Esophagus mucosa (tissue), 1 donor: ENCODE measurements at regions not wholly inside any gene's neighbourhood (a gene's known extent, or its start where the extent isn't known, plus 50 kb on each side); places are given as distances from the start of the nearest gene placed in this dataset.

Experiments
- ATAC-seq: fragments of 200-7000 bp; cut with Tn5 transposase; one replicate; pipeline ENCODE4 v1.9.1; 2020
- donor health status: DM: yes; HTN: yes; CAD: no.

DNA sequence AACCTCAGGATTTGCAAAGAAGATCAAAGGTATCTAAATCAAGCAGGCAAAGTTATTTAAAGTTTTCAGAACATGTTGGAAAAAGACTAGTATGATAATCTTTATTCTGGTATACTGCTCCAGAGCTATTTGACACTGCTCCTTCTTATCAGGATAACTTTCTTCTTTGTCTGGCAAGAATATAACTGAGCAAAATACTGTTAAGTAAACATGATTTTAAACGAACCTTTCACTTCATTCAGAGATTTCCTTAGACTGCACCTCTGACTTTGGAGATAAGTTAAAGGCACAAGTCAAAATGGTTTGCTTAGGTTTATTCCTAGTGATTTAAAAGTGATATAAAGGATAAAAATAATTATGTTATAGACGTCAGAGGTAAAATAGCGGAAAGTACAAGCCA is 103.9 kb upstream of the CCDC190 start:
- ATAC-seq: no peak

DNA sequence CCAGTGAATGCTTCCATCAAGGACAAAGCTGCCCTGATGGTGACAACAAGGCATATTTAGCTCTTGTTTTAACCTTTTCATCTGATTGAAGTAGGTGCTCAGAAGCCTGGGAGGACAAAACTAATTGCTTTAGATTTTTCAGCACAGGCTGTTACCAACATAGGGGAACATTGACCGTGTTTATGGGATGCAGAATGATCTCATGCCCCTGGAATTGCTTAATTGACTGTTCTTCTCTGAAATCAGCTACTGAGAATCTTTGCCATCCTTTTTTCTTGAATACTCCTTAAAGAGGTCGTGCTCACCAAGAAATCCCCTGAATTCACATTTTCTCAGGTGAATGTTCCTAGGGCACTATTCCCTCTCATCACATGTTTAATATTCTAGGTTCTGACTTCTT is 95.9 kb upstream of the CCDC190 start:
- no peak for ATAC-seq

DNA sequence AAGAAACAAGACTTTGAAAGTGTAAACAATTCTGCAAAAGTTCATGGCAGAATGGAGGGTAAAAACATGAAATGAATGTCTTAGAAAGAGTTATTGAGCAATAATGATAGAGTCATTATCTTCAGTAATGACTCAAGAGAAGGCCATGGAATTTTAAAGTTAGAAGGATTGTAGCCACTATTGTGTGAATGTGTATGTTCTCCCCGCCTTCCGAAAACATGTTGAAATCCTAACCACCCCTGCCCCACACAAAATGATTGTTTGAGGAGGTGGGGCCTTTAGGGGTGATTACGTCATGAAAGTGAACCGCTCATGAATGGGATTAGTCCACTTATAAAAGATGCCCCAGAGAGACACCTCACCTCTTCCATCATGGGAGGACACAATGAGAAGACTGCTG is 93.8 kb upstream of the CCDC190 start:
- ATAC-seq: peak; percentile 46

DNA sequence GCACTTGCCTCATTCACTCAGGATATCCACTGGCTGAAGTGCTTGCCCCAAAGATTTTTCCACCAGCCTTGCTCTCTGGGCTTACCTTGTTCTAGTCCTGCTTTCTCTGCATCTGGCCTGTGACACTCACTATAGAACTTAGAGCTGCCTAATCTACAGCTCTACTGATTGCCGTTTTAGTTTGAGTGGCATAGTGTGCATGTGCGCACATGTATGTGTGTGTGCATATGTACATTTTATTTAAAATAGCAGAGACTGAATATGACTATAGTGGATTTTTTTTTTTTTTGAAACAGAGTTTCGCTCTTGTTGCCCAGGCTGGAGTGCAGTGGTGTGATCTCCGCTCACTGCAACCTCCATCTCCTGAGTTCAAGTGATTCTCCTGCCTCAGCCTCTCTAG is 92.0 kb upstream of the CCDC190 start:
- ATAC-seq: no peak

- ATAC-seq: peak; percentile 56
Measured at GRCh38 chr1:162951553-162952315, 90.8 kb upstream of the CCDC190 start.

GRCh38 chr1:162950187-162950586 is 89.2 kb upstream of the CCDC190 start:
- ATAC-seq: no peak

GRCh38 chr1:162946701-162947100 is 85.7 kb upstream of the CCDC190 start:
- no peak for ATAC-seq

DNA sequence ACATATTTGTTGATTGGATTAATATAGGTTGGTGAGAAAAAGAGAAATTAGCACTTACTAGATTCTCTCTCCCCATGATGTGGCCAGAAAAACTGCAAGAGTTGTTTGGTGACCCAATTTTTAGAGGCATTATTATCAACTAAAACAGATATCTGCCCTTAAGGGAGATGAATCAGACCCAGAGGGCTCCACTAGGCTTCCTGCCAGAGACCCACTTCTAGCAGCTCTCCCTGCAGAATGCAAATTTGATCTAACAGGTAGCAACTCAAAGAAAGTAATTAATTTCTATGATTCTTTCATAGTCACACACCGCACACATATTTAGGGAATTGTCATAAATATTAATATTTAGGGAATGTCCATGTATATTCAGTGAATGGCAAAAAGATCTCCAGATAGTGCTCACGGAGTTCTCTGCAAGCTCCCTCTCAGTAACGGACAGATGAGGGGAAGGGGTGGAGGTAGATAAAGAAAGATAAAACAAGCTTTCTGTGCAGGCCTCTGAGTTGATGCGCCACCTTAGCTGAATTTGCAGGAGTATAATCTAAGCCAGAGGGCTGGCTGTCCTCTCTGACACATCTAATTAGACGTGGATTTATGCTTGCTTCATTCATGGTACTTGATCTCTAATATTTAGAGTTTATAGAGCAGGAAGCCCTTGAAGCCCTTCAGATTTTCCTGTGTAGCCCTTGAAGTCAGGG is 84.1 kb upstream of the CCDC190 start:
- no peak for ATAC-seq

DNA sequence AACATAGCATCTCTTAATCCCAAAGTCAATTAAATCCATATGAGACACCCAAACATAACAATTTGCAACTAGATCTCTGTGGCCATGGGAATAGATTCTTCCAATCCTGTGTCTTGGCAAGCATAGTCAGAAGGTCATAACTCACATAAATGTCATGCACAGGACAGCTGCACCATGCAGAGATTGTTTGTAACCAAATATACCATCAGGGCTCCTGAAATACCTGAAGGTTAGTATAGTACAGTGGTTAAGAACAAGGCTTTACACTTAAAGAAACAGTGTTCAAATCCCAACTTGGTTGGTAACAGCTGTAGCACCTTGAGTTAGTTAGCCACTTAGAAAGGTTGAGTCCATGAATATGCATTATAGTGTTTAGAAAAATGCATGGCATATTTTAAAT is 82.6 kb upstream of the CCDC190 start:
- peak; percentile 71 for ATAC-seq

DNA sequence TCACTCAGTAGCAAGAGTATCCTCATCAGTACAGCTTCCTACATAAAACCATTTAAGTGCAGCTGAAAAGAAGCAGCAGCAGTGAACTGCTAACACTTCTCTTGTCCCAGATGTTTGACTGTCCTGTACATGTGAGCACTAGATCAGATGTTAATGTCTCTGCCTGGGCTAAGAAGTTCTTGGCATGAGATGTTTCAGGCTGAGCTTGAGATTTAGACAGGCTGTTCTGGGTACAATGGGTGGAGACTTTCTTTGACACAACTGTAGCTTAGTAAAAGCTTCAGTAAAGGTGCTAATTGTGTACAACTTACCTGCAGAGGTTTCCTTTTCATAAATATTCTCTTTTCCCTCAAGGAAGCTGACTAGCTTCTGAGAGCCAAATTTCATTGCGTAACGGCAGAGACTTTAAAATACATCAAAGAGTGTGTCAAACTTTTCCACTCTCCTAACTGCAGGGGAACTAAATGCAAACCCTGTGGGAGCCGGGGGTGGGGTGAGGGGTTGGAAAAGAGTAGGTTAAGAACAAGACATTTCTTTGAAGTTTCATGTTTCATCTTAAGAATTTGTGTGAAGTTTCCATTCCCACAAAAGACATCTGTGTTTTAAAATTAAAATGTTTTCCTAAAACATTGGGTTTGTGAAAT is 82.1 kb upstream of the CCDC190 start:
- peak; percentile 75 for ATAC-seq

- no peak for ATAC-seq
Measured at GRCh38 chr1:162941024-162941423, 80.0 kb upstream of the CCDC190 start.

DNA sequence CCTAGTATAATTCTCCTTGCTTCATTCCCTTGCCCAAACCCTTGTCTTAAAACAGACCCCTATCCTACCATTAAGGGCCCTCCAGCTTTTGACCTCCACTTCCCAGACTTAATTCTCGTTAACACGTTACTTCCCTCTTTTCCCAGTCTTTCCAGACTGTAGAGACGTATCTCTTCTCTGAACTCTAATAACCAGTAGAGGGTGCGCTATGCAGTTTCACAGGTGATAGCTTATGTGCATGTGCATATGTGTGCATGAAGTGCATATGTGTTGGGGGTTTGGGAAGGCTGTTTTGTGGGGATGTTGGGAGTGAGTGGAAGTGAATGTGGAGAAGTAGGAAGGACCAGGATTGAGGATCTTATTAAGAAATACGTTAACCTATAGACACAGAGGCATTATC is 78.1 kb upstream of the CCDC190 start:
- no peak for ATAC-seq

GRCh38 chr1:162937716-162938395 is 76.9 kb upstream of the CCDC190 start:
- no peak for ATAC-seq

GRCh38 chr1:162930976-162931560 is 70.1 kb upstream of the CCDC190 start:
- ATAC-seq: no peak

DNA sequence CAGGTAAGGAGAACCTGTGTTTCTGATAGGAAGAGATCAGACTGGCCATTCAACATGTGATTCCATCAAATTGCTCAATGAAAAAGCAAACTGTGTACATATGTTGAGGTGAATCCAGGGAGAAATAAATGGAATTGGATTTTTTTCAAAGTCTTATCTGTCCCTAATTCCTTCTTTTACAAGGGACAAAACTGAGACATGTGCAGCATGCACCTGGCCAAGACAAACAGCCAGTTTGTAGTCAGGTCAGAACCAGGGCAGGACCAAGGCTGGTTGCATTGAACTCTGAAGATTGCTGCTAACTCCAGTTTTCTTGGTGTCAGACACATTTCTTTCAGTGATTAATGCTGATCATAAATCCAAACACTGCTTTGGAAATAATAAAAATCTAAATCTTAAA is 69.6 kb upstream of the CCDC190 start:
- no peak for ATAC-seq

DNA sequence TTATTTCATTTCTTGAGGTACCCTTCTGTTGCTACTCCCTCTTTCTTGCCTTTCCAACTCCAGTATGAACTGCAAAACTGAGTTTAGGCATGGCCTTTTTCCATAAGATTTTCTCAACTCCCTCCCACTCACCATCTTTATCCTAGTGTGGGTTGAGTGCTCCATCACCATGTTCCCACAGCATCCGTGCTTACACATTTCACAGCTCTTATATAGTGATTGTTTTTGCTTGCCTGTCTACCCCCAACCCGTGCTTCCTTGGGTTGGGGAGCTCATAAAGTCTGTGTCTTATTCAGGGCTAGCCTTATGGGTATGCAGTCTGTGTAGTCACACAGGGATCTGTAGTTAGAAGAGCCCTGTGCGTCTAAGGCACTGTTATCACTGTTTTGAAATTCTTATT is 68.2 kb upstream of the CCDC190 start:
- ATAC-seq: no peak

DNA sequence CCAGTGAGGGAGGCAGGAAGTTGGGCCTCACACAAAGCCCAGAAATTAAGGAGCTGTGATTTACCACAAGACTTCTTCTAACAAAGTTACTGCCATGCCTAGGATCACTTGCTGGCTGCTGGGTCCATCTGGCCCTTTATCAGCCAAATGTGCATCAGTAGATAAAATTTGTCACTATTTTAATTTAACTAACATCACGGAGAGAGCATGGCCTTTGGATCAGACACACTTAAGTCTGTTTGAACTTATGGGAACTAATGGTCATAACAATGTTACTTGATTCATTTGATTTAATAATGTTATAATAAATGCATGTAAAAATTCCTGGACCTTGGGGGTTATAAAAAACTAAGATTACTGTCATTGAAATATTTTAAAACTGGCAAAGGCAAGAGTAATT is 67.2 kb upstream of the CCDC190 start:
- ATAC-seq: no peak

GRCh38 chr1:162927421-162927820 is 66.4 kb upstream of the CCDC190 start:
- ATAC-seq: no peak

DNA sequence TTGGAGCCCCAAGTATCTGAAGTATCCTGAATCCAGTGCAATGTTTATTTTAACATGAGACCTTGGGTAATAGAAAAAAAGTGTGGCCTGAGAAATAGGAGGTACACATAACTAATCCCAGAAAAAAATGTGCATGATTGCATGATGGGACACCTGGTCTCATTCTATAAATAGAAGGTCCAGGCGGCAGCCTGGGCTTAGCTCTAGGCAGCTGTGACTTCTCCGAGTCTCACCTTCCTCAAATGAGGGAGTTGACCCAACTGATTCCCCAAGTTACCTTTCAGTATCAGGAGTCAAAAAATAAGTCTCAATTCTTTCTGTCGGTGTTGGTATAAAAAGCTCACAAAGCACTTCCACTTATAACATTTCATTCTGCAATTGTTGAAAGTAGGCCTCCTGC is 65.9 kb upstream of the CCDC190 start:
- no peak for ATAC-seq

DNA sequence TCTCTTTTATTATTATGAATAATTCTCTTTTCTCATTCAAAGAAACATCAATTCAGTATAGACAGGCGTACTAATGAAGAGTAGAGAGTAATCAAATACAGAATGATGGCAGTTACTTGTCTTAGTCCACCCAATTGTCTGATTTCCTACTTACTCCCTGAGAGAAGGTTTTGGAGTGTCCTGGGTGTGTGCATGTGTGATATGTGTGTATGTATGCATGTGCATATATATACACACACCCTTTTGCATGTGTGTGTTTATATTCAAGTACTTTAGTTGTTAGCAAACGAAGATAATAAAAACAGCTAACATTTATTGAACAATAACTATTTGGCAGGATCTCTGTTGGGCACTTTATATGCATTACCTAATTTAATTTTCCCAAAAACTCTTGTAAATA is 63.2 kb upstream of the CCDC190 start:
- ATAC-seq: no peak

- ATAC-seq: peak; percentile 38
Measured at GRCh38 chr1:162922201-162922600, 61.2 kb upstream of the CCDC190 start.

DNA sequence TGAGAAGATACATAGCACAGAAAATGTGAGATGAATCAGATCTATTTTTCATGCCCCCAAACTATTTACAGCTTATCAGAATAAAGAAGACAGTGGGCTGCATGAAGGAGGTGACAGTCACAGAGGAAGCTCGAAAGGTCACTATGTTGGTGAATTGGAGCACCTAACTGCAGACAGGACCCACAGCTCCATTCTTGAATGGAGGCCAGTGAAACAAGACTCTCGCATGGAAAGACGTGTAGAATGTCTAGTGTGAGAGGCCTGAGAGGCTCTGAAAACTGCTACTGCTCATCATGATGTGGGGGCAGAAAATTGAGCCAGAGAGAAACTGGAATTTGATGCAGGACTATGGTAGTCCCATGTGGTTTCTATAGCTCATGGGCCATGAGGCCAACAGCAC is 60.3 kb upstream of the CCDC190 start:
- no peak for ATAC-seq

DNA sequence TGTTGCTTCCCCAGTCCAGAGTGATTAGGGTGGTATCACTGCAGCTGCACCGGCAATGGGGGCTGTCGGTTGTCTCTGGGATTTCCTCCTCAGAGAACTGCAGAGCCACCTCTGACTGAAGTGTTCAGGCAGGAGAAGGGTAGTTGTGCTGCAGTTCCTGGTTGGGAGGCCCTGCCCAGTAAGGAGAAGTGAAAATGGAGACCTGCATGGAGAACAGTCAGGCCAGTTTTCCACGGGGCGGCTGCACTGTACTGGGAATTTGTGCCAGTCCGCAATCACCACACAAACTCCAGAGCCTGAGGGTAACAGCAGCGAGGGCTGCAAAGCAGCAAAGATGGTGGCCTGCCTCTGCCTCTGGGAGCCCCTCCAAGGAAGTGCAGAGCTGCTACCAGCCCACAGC is 58.1 kb upstream of the CCDC190 start:
- no peak for ATAC-seq
